Activated T-cell treated with anti-CD3 and anti-CD28 coated beads, Interleukin-2, amount 50 U/mL, for 72 hours (primary cell): ENCODE measurements at regions not wholly inside any gene's neighbourhood (a gene's known extent, or its start where the extent isn't known, plus 50 kb on each side); places are given as distances from the start of the nearest gene placed in this dataset.

Experiments
- ATAC-seq, 2 donors: fragments of 150-1000 bp; cut with Tn5 transposase; replicated peaks in 1 of 2; 2 replicates each; pipeline ENCODE4 v1.10.0; 2021; ENCODE audit warnings: moderate library complexity in 2 of 2, mild to moderate bottlenecking in 1 of 2
- DNase-seq, 2 donors: peaks; one replicate each; pipeline ENCODE4 v3.0.0; 2021 to 2022; ENCODE audit warnings: mixed read lengths in 1 of 2
- H3K27ac Mint-ChIP-seq: one replicate; pipeline ENCODE4 v1.8.0; 2022; ENCODE audit warnings: mild to moderate bottlenecking, moderate library complexity, mixed read lengths
- H3K27me3 Mint-ChIP-seq: one replicate; pipeline ENCODE4 v1.8.0; 2022; ENCODE audit warnings: low read depth, mixed read lengths
- H3K36me3 Mint-ChIP-seq, 2 donors: one replicate each; pipeline ENCODE4 v1.8.0; 2022; ENCODE audit warnings: mixed read lengths in 2 of 2, mild to moderate bottlenecking in 1 of 2; ENCODE audit not compliant: insufficient read depth in 2 of 2
- H3K4me1 Mint-ChIP-seq: one replicate; pipeline ENCODE4 v1.8.0; 2022; ENCODE audit warnings: low read depth, mixed read lengths
- H3K4me3 Mint-ChIP-seq, 2 donors: one replicate each; pipeline ENCODE4 v1.8.0; 2022; ENCODE audit warnings: mild to moderate bottlenecking in 2 of 2, mixed read lengths in 2 of 2, moderate library complexity in 2 of 2
- H3K9me3 Mint-ChIP-seq, 2 donors: one replicate each; pipeline ENCODE4 v1.8.0; 2022; ENCODE audit warnings: mixed read lengths in 2 of 2

DNA sequence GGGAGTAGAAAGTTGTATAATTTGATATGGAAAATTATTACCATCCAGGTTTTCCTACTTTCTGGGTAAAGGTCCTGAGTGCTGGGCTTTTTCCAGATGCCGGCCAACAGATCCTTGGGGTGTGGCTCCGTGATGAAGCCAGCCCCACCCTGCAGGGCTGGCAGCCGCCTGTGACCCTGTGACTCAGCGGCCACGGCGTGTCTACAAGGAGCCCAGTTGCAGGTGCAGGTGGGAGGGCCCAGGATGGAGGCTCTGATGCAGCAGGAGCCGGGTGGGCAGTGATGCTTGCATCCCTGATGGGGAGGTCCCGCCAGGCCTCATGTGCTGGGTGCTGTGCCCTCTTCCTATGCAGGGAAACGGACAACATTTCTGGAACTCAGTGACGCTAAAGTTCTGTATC is 96.0 kb upstream of the ALKAL2 start:
- Mint-ChIP-seq H3K27ac (no peak overlapping the region), H3K4me1 (no peaks in the 10 kb centered on the region), H3K9me3 (peaks cover 1 to 6% of the 10 kb centered on the region in 2 donors), H3K27me3 (peaks cover 8% of the 10 kb centered on the region), H3K4me3 (no peak overlapping the region), H3K36me3 (no peaks in the 10 kb centered on the region)
- DNase-seq (no peak), ATAC-seq (no peak)

DNA sequence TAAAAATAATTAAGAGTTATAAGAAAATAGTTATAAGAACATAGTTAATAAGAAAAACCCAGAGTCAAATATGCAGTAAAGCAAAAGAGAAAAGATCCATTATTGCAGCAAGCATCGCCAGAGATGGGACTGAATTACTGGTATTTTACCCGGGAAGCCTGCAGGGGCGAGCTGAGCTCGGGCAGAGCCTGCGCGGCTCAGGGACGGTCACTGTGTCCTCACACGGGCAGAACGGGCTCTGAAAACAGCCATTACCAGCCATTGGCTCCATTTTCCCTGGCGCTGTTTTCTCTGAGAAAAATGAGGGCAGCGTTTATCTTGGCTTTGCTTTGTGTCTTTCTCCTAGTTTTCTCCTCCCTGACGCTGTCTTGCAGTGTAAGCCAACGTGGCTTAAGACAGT is 95.3 kb upstream of the ALKAL2 start:
- Mint-ChIP-seq H3K36me3 (no peaks in the 10 kb centered on the region), H3K27me3 (peaks cover 8% of the 10 kb centered on the region), H3K27ac (no peak overlapping the region), H3K4me1 (no peaks in the 10 kb centered on the region), H3K4me3 (no peak overlapping the region), H3K9me3 (peaks cover 3 to 6% of the 10 kb centered on the region in 2 donors)
- ATAC-seq (no peak), DNase-seq (no peak)

DNA sequence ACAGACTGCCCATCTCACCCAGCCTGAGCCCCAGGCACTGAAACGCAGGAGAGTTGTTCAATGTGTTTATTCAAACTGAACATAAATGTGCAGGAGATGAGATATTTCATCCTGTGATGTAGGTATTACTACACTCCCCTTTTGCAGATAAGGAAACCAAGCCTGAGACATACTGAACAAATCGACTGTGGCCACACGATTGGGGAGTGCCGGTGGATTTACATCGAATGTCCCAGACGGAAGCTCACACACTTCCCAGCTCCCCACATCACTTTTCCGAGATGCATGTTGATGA is 94.8 kb upstream of the ALKAL2 start:
- Mint-ChIP-seq H3K36me3 (no peaks in the 10 kb centered on the region), H3K27me3 (peaks cover 10% of the 10 kb centered on the region), H3K4me3 (no peak overlapping the region), H3K9me3 (peaks cover 8 to 10% of the 10 kb centered on the region in 2 donors), H3K27ac (no peak overlapping the region), H3K4me1 (no peaks in the 10 kb centered on the region)
- no peak for ATAC-seq
- no peak for DNase-seq

DNA sequence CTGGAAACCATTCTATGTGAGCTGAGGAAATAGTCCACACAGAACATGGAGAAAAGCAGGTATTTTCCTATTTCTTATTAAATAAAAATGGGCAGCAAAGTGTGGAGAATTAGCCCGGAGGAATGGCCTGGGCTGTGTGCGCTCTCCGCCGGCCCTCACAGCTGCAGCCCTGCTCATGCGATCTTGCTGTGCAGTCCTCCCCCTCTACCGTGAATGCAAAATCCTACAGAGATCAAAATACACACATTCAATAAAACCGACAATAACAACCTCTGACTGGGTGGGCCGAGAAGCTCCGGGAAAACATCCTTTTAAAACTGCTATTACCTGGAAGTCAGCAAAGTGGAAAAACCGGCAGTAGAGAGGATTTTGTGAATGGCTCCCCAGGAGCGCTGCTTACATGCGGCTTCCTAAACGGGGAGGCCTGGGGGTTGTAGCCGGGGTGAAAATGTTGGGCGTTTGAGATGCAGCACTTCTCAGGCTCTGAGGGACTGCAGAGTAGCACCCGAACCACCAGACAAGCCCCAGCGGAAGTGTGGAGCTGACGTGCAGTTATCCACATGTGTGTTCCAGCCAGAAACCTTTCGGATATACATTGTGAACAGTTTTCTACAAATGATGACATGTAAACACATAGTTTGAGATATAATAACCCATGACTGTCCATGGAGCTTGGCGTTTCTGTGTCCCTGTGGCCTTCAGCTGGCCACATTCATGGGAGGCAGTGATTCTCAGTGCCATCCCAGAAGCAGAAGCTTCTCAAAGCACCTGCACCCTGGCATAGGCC is 94.2 kb upstream of the ALKAL2 start:
- Mint-ChIP-seq H3K4me3 (no peak overlapping the region), H3K4me1 (no peaks in the 10 kb centered on the region), H3K27ac (no peak overlapping the region), H3K36me3 (peaks cover 0 to 4% of the 10 kb centered on the region in 2 donors), H3K27me3 (peaks cover 16% of the 10 kb centered on the region), H3K9me3 (peaks cover 13 to 15% of the 10 kb centered on the region in 2 donors)
- no peak for DNase-seq
- ATAC-seq: no peak

DNA sequence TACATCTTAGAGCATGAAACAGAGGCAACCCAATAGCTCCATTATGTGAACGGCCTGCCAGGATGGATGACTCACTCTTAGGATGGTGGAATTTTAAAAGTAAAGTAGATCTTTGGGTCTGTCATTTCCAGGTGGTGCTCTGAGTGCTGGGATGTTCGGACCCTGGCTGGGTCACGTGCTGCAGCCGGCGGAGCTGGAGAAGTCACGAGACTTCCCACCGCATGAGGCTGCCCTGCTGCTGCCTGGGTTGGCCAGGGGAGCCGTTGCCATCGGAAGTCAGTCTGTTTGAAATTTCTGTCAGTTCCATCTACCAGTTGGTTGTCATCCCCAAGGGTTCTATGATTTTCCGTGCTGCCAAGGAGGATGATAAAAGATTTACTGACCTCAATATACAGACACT is 93.3 kb upstream of the ALKAL2 start:
- Mint-ChIP-seq H3K27me3 (peaks cover 18% of the 10 kb centered on the region), H3K4me3 (no peak overlapping the region), H3K4me1 (no peaks in the 10 kb centered on the region), H3K27ac (no peak overlapping the region), H3K9me3 (peaks cover 13 to 15% of the 10 kb centered on the region in 2 donors), H3K36me3 (peaks cover 0 to 4% of the 10 kb centered on the region in 2 donors)
- no peak for ATAC-seq
- DNase-seq: no peak

DNA sequence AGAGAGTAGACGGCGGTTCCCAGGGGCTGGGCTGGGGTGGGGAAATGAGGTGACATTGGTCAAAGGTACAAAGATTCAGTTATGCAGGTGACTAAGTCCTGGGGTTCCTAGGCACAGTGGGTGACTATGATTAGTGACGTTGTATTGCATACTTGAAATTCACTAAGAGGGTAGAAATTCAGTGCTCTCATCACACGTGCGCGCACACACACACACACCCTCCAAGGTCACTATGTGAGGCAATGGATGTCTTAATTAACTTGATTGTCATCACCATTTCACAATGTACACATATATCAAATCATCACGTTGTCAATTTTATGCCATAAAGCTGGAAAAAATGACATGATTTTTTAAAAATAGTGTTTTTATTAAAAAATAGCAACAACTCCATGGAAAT is 92.9 kb upstream of the ALKAL2 start:
- ATAC-seq (no peak), DNase-seq (no peak)
- no peak overlapping the region for H3K4me3 Mint-ChIP-seq
- H3K4me1 Mint-ChIP-seq: no peaks in the 10 kb centered on the region
- H3K27me3 Mint-ChIP-seq: peaks cover 18% of the 10 kb centered on the region
- peaks cover 0 to 4% of the 10 kb centered on the region in 2 donors for H3K36me3 Mint-ChIP-seq
- H3K27ac Mint-ChIP-seq: no peak overlapping the region
- H3K9me3 Mint-ChIP-seq: peaks cover 13 to 15% of the 10 kb centered on the region in 2 donors

DNA sequence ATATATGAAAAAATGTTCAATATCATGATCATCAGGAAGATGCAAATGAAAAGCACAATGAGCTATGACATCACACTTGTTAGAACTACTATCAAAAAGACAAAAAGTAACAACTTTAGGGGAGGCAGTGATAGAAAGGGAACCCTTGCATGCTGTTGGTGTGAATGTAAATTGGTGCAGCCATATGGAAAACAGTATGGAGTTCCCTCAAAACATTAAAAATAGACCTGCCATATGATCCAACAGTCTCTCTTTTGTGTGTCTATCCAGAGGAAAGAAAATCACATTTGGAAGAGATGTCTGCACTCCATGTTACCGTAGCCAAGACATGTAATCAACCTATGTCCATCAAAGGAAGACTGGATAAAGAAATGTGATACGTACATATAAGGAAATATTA is 92.3 kb upstream of the ALKAL2 start:
- H3K4me3 Mint-ChIP-seq: no peak overlapping the region
- peaks cover 18% of the 10 kb centered on the region for H3K27me3 Mint-ChIP-seq
- H3K27ac Mint-ChIP-seq: no peak overlapping the region
- DNase-seq (no peak), ATAC-seq (no peak)
- H3K4me1 Mint-ChIP-seq: no peaks in the 10 kb centered on the region
- H3K36me3 Mint-ChIP-seq: peaks cover 0 to 4% of the 10 kb centered on the region in 2 donors
- H3K9me3 Mint-ChIP-seq: peaks cover 13 to 15% of the 10 kb centered on the region in 2 donors

DNA sequence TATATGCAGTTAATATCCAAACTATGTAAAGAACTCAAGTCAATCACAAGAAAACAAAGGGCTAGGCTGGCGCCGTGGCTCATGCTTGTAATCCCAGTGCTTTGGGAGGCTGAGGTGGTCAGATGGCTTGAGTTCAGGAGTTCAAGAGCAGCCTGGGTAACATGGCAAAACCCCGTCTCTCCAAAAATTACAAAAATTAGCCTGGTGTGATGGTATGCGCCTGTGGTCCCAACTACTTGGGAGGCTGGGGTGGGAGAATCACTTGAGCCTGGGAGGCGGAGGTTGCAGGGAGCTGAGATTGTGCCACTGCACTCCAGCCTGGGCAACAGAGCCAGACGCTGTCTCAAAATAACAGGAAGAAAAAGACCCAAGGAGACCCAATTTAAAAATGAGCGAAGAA is 91.9 kb upstream of the ALKAL2 start:
- H3K4me1 Mint-ChIP-seq: no peaks in the 10 kb centered on the region
- no peak for DNase-seq
- no peak overlapping the region for H3K27ac Mint-ChIP-seq
- no peak for ATAC-seq
- H3K9me3 Mint-ChIP-seq: peaks cover 13 to 15% of the 10 kb centered on the region in 2 donors
- H3K4me3 Mint-ChIP-seq: no peak overlapping the region
- H3K36me3 Mint-ChIP-seq: peaks cover 0 to 4% of the 10 kb centered on the region in 2 donors
- peaks cover 18% of the 10 kb centered on the region for H3K27me3 Mint-ChIP-seq

DNA sequence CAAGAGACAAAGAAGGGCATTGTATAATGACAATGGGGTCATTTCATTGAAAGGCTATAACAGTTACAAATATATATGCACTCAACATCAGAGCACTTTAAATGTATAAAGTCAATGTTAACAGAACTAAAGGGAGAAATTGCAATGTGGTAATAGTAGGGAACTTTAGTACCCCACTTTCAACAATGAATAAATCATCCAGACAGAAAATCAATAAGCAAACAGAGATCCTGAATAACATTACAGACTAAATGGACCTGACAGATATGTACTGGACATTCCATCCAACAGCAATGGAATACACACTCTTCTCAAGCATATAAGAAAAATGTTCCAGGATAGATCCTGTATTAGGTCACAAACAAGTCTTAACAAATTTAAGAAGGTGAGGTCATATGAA is 90.5 kb upstream of the ALKAL2 start:
- Mint-ChIP-seq H3K4me3 (no peak overlapping the region), H3K27me3 (peaks cover 18% of the 10 kb centered on the region), H3K4me1 (no peaks in the 10 kb centered on the region), H3K27ac (no peak overlapping the region), H3K36me3 (peaks cover 0 to 4% of the 10 kb centered on the region in 2 donors), H3K9me3 (peaks cover 13 to 15% of the 10 kb centered on the region in 2 donors)
- ATAC-seq: no peak
- no peak for DNase-seq

DNA sequence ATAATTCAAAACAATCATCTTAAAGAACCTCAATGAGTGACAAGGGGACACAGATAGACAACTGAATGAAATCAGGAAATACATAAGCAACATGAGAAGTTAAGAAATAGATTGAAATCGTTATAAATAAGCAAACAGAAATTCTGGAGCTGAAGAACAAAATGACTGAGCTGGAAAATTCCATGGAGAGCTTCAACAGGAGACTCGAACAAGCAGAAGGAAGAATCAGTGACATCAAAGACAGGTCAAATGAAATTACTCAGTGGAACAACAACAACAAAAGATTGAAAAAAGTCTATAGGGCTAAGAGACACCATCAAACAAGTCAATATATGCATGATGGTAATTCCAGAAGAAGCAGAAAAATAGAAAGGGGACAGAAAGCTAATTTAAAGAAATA is 89.5 kb upstream of the ALKAL2 start:
- peaks cover 13 to 15% of the 10 kb centered on the region in 2 donors for H3K9me3 Mint-ChIP-seq
- H3K27me3 Mint-ChIP-seq: peaks cover 19% of the 10 kb centered on the region
- no peak overlapping the region for H3K4me3 Mint-ChIP-seq
- ATAC-seq (no peak), DNase-seq (no peak)
- H3K36me3 Mint-ChIP-seq: peaks cover 0 to 4% of the 10 kb centered on the region in 2 donors
- no peaks in the 10 kb centered on the region for H3K4me1 Mint-ChIP-seq
- no peak overlapping the region for H3K27ac Mint-ChIP-seq

DNA sequence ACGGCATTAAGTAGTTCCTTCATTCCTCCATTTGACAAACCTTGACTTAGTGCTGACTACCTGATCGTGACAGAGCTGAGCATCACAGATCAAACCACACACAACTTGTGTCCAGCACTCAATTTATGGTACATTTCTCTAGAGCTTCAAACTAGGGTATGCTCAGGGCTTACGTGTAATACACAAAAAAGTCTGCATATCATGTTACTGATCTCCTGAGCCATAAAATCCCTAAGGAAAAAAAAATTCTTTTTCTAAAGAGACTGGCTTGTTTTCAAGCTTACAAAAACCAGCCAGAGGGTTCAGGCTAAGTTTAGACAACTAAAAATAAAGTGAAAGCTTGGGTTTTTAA is 88.0 kb upstream of the ALKAL2 start:
- Mint-ChIP-seq H3K4me1 (no peaks in the 10 kb centered on the region), H3K36me3 (peaks cover 0 to 4% of the 10 kb centered on the region in 2 donors), H3K4me3 (no peak overlapping the region), H3K9me3 (peaks cover 15% of the 10 kb centered on the region in 2 donors), H3K27me3 (peaks cover 26% of the 10 kb centered on the region), H3K27ac (no peak overlapping the region)
- no peak for ATAC-seq
- DNase-seq: no peak

DNA sequence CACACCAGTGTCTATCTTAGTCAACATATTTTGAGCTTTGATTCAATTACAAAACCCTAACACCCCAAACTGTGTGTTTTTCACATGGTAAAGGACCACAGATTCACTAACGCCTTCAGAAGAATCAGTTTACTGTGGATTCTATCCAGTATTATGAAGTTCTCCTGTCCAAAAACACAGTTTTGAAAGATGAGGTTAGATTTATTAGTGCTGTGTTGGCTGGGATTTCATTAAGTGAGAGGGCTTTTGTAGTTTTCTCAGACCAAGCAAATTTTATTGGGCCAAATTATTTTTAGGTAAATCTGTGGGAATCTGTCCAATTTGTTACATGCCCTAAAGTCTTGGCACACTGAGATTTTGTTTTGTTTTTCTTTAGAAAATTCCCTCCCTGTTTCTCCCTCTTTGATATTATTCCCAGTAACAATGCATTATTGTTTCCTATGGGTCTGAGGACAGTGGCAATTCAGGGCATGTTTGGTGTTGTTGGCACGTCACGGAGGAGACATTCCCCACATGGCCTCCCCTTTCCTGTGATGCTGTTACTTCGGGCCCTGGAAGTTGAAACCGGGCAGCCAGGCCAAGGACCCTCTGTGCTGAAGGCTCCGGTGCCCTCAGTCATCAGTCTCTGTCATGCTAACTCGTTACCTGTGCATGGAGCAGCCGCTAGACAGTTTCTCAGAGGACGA is 87.5 kb upstream of the ALKAL2 start:
- peaks cover 26% of the 10 kb centered on the region for H3K27me3 Mint-ChIP-seq
- no peaks in the 10 kb centered on the region for H3K4me1 Mint-ChIP-seq
- peaks cover 15 to 18% of the 10 kb centered on the region in 2 donors for H3K9me3 Mint-ChIP-seq
- no peak for ATAC-seq
- H3K36me3 Mint-ChIP-seq: peaks cover 0 to 4% of the 10 kb centered on the region in 2 donors
- H3K4me3 Mint-ChIP-seq: no peak overlapping the region
- no peak for DNase-seq
- no peak overlapping the region for H3K27ac Mint-ChIP-seq

DNA sequence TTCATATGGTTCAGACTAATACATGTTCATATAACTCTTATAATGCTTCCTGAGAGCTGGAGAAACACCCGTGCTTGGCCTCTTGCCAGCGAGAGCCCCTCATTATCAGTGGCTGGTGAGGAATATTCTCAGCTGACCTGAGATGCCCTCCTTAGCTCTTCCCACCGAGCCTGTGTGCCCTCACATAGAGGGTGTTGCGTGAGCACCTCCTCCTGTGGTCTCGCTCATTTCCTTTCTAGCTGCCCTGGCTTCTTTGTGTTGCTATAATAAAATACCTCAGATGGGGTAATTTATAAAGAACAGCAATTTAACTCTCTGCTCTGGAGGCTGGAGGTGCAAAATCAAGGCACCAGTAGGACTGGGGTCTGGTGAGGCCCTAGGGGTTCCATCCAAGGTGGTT is 80.5 kb upstream of the ALKAL2 start:
- no peaks in the 10 kb centered on the region for H3K36me3 Mint-ChIP-seq
- H3K9me3 Mint-ChIP-seq: peaks cover 5% of the 10 kb centered on the region in 2 donors
- peaks cover 18% of the 10 kb centered on the region for H3K27me3 Mint-ChIP-seq
- ATAC-seq (no peak), DNase-seq (no peak)
- no peaks in the 10 kb centered on the region for H3K4me1 Mint-ChIP-seq
- H3K27ac Mint-ChIP-seq: no peak overlapping the region
- no peak overlapping the region for H3K4me3 Mint-ChIP-seq

DNA sequence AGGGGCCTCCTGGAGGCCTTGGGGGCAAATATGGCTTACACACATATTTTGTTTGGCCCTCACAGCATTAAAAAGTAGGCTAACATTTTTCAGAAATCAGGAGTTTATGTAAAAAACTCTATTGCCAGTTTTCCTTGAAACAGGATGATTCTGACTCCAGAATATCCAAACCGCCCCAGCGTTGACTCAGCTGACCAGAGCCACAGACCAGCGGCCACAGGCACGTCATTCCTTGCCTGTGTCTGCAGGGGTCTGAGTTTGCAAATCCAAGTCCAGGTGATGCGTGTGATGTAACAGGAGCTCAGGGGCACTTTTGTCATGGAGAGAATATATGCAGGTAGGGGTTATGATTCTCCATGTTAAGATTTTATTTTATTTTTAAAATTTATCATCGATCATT is 79.4 kb upstream of the ALKAL2 start:
- H3K27me3 Mint-ChIP-seq: peaks cover 16% of the 10 kb centered on the region
- H3K36me3 Mint-ChIP-seq: no peaks in the 10 kb centered on the region

More for the DNA sequence above, 79.4 kb upstream of the ALKAL2 start:
- H3K9me3 Mint-ChIP-seq: peaks cover 5% of the 10 kb centered on the region in 2 donors
- H3K4me1 Mint-ChIP-seq: no peaks in the 10 kb centered on the region
- DNase-seq (no peak), ATAC-seq (no peak)
- no peak overlapping the region for H3K27ac Mint-ChIP-seq
- no peak overlapping the region for H3K4me3 Mint-ChIP-seq
